ENCODE measurements at regions not wholly inside any gene's neighbourhood (a gene's known extent, or its start where the extent isn't known, plus 50 kb on each side); places are given as distances from the start of the nearest gene placed in this dataset.

DNA sequence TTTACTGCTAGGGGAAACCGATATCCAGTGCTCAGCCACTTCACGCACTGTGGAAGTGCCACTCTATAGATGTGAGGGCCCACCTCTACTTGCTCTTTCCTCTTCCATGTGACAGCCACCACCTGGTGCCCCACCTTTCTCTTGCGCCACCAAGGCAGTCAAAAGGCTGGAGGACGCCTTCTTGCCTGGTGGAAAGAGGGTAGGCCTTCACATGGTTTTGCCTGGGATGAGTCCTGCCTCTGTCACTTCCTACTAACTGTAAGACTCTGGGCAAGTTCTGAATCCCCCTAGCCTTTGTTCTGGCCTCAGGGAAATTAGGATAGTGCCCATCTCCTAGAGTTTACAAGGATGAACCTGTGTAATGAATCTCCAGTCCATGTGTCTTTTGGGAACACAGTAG, 66.1 kb upstream of the ODC1 start:
- Histone ChIP-seq H3K9me3 (ENCODE audit: insufficient read depth, low read depth) (peaks cover 16% of the 10 kb centered on the region), H3K27ac (peak overlapping the region; percentile 68), H3K4me3 (no peak overlapping the region), H2AFZ (no peak overlapping the region), H3K79me2 (ENCODE audit: low read depth) (no peaks in the 10 kb centered on the region), H3K4me2 (peak overlapping the region; percentile 52), H3F3A (ENCODE audit: insufficient read depth, low read depth) (peaks cover 37% of the 10 kb centered on the region), H3K36me3 (ENCODE audit: low read depth) (no peaks in the 10 kb centered on the region), H3K9me2 (ENCODE audit: insufficient read depth) (no peaks in the 10 kb centered on the region), H4K20me1 (ENCODE audit: insufficient read depth) (no peaks in the 10 kb centered on the region), H3K4me1 (replicated peaks; ENCODE audit: insufficient read depth) (peaks cover 20% of the 10 kb centered on the region), H3K27me3 (ENCODE audit: insufficient read depth, low read depth) (no peaks in the 10 kb centered on the region)
- no peak for DNase-seq
- ChIA-PET POLR2A (ENCODE audit: unreplicated experiment) (interaction anchor here (0.6 kb wide), 2 partner anchors 79 to 83 kb away, joined by 4 read pairs; no protein-coding TSS in a partner anchor), CTCF (no interaction called here)
- intact Hi-C loops (cut with micrococcal nuclease; ENCODE audit: unreplicated experiment) = no loop called here
- TF ChIP-seq, protein P1, sequence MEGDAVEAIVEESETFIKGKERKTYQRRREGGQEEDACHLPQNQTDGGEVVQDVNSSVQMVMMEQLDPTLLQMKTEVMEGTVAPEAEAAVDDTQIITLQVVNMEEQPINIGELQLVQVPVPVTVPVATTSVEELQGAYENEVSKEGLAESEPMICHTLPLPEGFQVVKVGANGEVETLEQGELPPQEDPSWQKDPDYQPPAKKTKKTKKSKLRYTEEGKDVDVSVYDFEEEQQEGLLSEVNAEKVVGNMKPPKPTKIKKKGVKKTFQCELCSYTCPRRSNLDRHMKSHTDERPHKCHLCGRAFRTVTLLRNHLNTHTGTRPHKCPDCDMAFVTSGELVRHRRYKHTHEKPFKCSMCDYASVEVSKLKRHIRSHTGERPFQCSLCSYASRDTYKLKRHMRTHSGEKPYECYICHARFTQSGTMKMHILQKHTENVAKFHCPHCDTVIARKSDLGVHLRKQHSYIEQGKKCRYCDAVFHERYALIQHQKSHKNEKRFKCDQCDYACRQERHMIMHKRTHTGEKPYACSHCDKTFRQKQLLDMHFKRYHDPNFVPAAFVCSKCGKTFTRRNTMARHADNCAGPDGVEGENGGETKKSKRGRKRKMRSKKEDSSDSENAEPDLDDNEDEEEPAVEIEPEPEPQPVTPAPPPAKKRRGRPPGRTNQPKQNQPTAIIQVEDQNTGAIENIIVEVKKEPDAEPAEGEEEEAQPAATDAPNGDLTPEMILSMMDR (conservative IDR thresholded peaks at IDR 0.05) = no peak
- no peak for TF ChIP-seq EZH2 (IDR thresholded peaks at IDR 0.05; ENCODE audit: low read depth)
- TSS peak; percentile 85 for BruUV-seq (replicated peaks)

DNA sequence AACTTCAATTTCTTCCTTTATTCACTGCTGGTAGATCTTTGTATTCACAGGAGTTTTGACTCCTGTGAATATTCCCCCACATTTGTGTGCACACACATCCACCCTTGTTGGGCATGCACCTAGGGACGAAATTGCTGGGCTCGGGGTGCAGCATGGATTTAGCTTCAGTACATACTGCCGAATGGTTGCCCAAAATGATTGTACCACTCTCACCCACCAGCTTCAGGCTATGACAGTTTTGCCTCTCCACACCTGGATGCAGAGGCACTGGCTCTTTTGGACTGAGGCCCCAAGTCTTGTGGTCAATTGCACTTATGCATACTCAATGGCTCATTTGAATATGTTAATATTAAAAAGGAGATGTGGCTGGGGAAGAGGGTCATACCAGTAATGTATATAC, 65.1 kb upstream of the ODC1 start:
- peaks cover 16% of the 10 kb centered on the region for H3K9me3 ChIP-seq (ENCODE audit: insufficient read depth, low read depth)
- no peak for DNase-seq
- intact Hi-C loops (cut with micrococcal nuclease; ENCODE audit: unreplicated experiment) = no loop called here
- CTCF ChIA-PET = no interaction called here
- no peak overlapping the region for H3K4me2 ChIP-seq
- H3K79me2 ChIP-seq (ENCODE audit: low read depth) = no peaks in the 10 kb centered on the region
- no peaks in the 10 kb centered on the region for H3K9me2 ChIP-seq (ENCODE audit: insufficient read depth)
- no peaks in the 10 kb centered on the region for H4K20me1 ChIP-seq (ENCODE audit: insufficient read depth)
- BruUV-seq (replicated peaks) = no TSS peak
- POLR2A ChIA-PET (ENCODE audit: unreplicated experiment) = no interaction called here
- TF ChIP-seq, protein P1 (conservative IDR thresholded peaks at IDR 0.05) = no peak
- TF ChIP-seq EZH2 (IDR thresholded peaks at IDR 0.05; ENCODE audit: low read depth) = no peak
- no peak overlapping the region for H2AFZ ChIP-seq
- H3K4me1 ChIP-seq (replicated peaks; ENCODE audit: insufficient read depth) = peaks cover 20% of the 10 kb centered on the region
- H3K27ac ChIP-seq = no peak overlapping the region
- H3K27me3 ChIP-seq (ENCODE audit: insufficient read depth, low read depth) = no peaks in the 10 kb centered on the region
- H3F3A ChIP-seq (ENCODE audit: insufficient read depth, low read depth) = peaks cover 33% of the 10 kb centered on the region
- no peaks in the 10 kb centered on the region for H3K36me3 ChIP-seq (ENCODE audit: low read depth)
- H3K4me3 ChIP-seq = no peak overlapping the region

DNA sequence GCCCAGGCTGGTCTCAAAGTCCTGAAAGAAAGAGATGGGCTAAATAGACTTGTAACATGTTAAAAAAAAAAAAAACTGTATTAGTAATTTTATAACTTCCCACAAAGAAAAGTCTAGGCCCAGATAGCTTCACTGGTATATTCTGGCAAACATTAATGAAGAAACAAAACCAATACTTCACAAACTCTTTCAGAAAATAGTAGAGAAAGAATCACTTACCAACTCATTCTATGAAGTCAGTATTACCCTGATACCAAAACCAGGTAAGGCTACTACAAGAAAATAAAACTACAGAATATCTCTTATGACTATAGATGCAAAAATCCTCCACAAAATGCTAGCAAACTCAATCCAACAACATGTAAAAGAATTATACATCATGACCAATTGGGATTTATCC, 59.9 kb upstream of the ODC1 start:
- Histone ChIP-seq H3K4me2 (no peak overlapping the region), H3K4me3 (no peak overlapping the region), H3K4me1 (replicated peaks; ENCODE audit: insufficient read depth) (no peaks in the 10 kb centered on the region), H2AFZ (no peak overlapping the region), H3K9me2 (ENCODE audit: insufficient read depth) (no peaks in the 10 kb centered on the region), H3K27ac (no peak overlapping the region), H4K20me1 (ENCODE audit: insufficient read depth) (no peaks in the 10 kb centered on the region), H3K9me3 (ENCODE audit: insufficient read depth, low read depth) (no peaks in the 10 kb centered on the region), H3F3A (ENCODE audit: insufficient read depth, low read depth) (no peaks in the 10 kb centered on the region; the same call in 1 of the 2 replicates), H3K36me3 (ENCODE audit: low read depth) (no peaks in the 10 kb centered on the region), H3K27me3 (ENCODE audit: insufficient read depth, low read depth) (no peaks in the 10 kb centered on the region), H3K79me2 (ENCODE audit: low read depth) (no peaks in the 10 kb centered on the region)
- intact Hi-C loops (cut with micrococcal nuclease; ENCODE audit: unreplicated experiment) = no loop called here
- no TSS peak for BruUV-seq (replicated peaks)
- DNase-seq = no peak
- CTCF ChIA-PET = no interaction called here
- POLR2A ChIA-PET (ENCODE audit: unreplicated experiment) = no interaction called here
- no peak for TF ChIP-seq EZH2 (IDR thresholded peaks at IDR 0.05; ENCODE audit: low read depth)
- TF ChIP-seq, protein P1 (conservative IDR thresholded peaks at IDR 0.05) = no peak
